ENCODE measurements at regions not wholly inside any gene's neighbourhood (a gene's known extent, or its start where the extent isn't known, plus 50 kb on each side); places are given as distances from the start of the nearest gene placed in this dataset.
"Not testable (repeated sequence)": the region's sequence is repeated elsewhere in the genome, so short reads cannot be mapped to it uniquely, and the experiment has no call there.

DNA sequence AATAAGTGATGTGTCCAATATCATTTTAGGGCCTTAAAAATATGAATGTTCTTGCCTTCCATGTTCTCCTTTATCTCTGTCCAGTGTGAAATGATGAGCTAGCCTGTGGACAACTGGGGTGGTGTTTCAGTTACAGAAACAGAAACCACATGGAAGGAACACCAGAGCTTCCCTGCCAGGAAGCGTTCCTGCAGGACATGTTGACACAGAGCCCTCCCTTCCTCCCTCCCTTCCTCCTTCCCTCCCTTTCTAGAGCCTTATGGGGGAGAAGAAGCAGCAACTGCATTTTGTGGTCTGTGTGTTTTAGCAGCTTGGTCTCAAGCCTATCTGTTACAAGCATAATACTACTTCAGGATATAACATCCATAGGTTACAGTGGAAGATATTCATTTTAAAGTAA lies 539.7 kb upstream of the NETO1 start:
- DNase-seq: no peak
- no peak overlapping the region for H3K27ac Mint-ChIP-seq

DNA sequence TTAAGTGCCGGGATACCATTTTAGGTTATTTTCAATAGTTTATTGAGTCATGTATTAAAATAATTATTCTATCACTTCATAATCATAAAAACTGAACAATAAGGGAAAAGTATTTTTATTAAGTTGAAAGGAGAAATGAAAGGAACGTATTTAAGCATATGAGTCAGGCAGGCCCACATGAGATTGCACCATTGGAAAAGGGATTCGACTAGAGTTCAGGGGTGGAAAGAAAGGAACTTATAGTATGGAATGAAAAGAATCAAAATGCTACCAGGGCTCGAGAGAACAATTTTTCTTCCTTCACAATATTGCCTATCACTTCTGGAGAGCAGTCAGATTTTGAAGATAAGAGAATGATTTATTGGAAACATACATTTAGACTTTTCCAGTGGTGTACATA lies 516.5 kb upstream of the NETO1 start:
- no peak overlapping the region for H3K4me3 Mint-ChIP-seq
- no peaks in the 10 kb centered on the region for H3K4me1 Mint-ChIP-seq
- no peaks in the 10 kb centered on the region for H3K9me3 Mint-ChIP-seq
- DNase-seq: no peak
- H3K27me3 Mint-ChIP-seq: no peaks in the 10 kb centered on the region
- CTCF ChIA-PET: no interaction called here
- H3K36me3 Mint-ChIP-seq: no peaks in the 10 kb centered on the region
- H3K27ac Mint-ChIP-seq: no peak overlapping the region

More for the DNA sequence above, 539.7 kb upstream of the NETO1 start:
- no peak overlapping the region for H3K4me3 Mint-ChIP-seq
- no peaks in the 10 kb centered on the region for H3K36me3 Mint-ChIP-seq
- no peaks in the 10 kb centered on the region for H3K27me3 Mint-ChIP-seq
- peaks cover 9% of the 10 kb centered on the region for H3K9me3 Mint-ChIP-seq
- CTCF ChIA-PET: no interaction called here
- H3K4me1 Mint-ChIP-seq: no peaks in the 10 kb centered on the region

DNA sequence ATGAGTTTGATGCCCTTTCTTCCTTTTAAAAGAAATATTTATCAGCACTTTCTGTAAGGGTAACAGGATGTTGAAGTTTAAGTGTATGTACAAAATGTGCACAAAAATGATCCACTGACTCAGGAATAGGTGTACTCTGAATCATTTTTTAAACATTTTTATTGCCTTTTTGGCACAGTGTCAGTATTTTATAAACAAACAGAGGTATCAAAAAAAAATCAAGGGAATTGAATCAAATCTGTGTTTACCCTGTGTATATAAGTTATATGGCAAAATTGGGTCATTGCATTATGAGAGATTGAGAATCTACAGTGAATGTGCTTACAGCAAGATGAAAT lies 513.9 kb upstream of the NETO1 start:
- Mint-ChIP-seq H3K36me3 (no peaks in the 10 kb centered on the region), H3K27me3 (no peaks in the 10 kb centered on the region), H3K27ac (no peak overlapping the region), H3K4me1 (no peaks in the 10 kb centered on the region), H3K4me3 (no peak overlapping the region), H3K9me3 (peaks cover 1% of the 10 kb centered on the region)
- CTCF ChIA-PET: no interaction called here
- DNase-seq: no peak

DNA sequence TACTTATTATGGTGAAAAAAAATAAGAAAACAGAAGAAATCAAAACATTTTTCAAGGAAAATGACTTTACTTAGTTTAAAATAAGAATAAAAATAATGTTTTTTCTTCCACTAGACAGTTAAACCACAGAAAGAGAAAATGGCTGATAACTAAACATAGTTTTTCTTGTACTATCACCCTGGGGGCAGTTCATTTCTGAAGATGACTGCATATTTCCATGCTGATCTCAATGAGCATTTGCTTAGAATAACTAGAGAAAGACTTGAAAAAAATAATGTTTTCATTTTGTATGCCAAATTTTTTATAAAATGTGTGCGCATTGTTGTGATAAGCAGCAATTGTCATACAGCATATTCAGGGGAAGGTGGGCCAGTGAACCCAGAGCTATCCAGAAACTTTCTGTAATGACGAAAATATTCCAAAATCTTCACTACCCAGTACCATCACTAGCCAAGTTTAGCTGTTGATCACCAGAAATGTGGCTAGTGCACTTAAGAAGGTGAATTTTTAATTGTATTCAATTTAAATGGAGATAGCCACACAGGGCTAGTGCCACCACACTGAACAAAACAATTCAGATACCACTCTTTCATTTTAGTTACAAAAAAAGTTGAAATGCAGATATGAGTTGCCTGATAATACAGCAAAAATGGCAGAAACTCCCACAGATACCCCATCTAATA lies 513.4 kb upstream of the NETO1 start:
- peaks cover 1% of the 10 kb centered on the region for H3K9me3 Mint-ChIP-seq
- no peak overlapping the region for H3K4me3 Mint-ChIP-seq
- no peaks in the 10 kb centered on the region for H3K36me3 Mint-ChIP-seq
- CTCF ChIA-PET: no interaction called here
- H3K27ac Mint-ChIP-seq: no peak overlapping the region
- no peaks in the 10 kb centered on the region for H3K4me1 Mint-ChIP-seq
- H3K27me3 Mint-ChIP-seq: no peaks in the 10 kb centered on the region
- no peak for DNase-seq

DNA sequence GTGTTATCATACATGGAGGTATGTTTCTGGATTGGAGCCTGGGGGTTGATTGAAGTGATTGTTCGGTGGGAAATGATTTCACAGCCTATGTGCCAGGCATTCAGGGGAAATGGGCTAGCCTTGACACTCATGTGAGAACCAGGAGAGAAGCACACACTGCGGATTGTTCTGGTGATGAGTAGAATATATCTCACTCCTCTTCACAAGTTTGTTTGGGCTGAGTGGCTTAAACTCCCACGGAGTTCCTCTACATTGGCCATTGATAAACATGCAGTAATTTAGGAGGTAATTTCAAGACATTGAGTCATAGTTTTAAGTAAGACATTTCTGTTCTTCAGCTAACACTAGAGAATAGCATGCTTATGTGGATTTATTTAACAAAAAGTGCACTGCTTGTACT lies 498.9 kb upstream of the NETO1 start:
- Mint-ChIP-seq H3K4me3 (no peak overlapping the region), H3K4me1 (no peaks in the 10 kb centered on the region), H3K36me3 (no peaks in the 10 kb centered on the region), H3K9me3 (peaks cover 12% of the 10 kb centered on the region), H3K27me3 (no peaks in the 10 kb centered on the region), H3K27ac (no peak overlapping the region)
- CTCF ChIA-PET: no interaction called here
- no peak for DNase-seq

DNA sequence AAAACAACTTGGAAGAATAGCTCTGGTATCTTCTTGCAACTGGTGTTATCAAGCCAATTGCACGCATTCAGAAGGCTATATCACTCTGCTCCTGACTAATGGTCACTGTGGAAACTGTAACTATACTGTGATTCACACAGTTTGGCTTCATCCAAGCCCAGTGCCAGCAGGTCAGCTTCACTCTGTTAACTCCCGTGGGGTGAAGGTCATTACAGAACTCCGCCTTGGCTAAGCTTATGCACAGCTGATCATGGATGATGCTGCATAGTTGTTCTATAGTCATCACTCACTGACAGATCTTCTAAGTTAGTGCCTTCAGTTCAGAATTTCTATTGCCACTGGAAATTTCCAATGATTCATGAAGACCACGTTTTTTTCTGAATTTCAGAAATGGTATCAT lies 497.2 kb upstream of the NETO1 start:
- no peaks in the 10 kb centered on the region for H3K36me3 Mint-ChIP-seq
- no peaks in the 10 kb centered on the region for H3K4me1 Mint-ChIP-seq
- peaks cover 7% of the 10 kb centered on the region for H3K9me3 Mint-ChIP-seq
- H3K27ac Mint-ChIP-seq: no peak overlapping the region
- H3K27me3 Mint-ChIP-seq: no peaks in the 10 kb centered on the region
- no peak for DNase-seq
- CTCF ChIA-PET: no interaction called here
- H3K4me3 Mint-ChIP-seq: no peak overlapping the region

DNA sequence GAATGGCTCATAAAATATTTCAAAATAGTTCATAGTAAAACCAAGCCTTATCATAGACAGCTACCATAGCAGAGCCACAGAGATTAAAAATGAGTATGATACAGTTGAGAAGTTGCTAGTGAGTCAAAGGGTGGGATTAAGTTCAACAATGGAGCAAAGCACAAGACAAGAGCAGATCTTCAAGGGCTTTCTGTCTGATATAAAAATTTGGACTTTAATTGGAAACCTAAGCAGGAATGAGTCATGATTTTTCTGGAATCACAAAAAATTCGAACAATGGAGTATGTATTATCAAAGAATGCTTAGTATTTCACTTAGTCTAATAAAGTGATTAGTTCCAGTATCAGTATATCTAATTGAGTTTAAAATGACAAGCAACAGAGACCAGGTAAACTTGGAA lies 487.3 kb upstream of the NETO1 start:
- Mint-ChIP-seq H3K36me3 (no peaks in the 10 kb centered on the region), H3K27ac (no peak overlapping the region), H3K9me3 (no peaks in the 10 kb centered on the region), H3K4me3 (no peak overlapping the region), H3K4me1 (no peaks in the 10 kb centered on the region), H3K27me3 (no peaks in the 10 kb centered on the region)
- DNase-seq: no peak
- CTCF ChIA-PET: no interaction called here

DNA sequence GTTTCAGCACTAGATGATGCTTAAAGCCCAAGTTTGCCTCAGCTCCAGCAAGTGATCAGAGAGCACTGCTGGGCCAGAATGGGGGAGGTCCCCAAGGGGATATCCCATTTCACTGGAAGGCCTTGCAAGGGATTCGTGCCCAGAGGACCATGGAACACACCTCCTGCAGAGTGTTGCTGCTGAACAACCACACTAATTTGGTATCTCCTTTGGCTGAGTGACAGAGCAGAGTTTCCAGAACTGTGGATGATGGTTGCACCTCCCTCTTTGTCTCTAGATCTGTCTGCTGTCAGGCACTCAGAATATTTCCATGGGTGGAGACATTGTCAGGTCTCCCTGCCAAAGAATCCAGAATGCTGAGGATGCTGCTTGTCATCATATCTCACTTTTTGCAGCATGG lies 484.8 kb upstream of the NETO1 start:
- Mint-ChIP-seq H3K9me3 (no peaks in the 10 kb centered on the region), H3K27me3 (no peaks in the 10 kb centered on the region), H3K27ac (no peak overlapping the region), H3K4me1 (no peaks in the 10 kb centered on the region), H3K4me3 (no peak overlapping the region), H3K36me3 (no peaks in the 10 kb centered on the region)
- CTCF ChIA-PET: no interaction called here
- no peak for DNase-seq

DNA sequence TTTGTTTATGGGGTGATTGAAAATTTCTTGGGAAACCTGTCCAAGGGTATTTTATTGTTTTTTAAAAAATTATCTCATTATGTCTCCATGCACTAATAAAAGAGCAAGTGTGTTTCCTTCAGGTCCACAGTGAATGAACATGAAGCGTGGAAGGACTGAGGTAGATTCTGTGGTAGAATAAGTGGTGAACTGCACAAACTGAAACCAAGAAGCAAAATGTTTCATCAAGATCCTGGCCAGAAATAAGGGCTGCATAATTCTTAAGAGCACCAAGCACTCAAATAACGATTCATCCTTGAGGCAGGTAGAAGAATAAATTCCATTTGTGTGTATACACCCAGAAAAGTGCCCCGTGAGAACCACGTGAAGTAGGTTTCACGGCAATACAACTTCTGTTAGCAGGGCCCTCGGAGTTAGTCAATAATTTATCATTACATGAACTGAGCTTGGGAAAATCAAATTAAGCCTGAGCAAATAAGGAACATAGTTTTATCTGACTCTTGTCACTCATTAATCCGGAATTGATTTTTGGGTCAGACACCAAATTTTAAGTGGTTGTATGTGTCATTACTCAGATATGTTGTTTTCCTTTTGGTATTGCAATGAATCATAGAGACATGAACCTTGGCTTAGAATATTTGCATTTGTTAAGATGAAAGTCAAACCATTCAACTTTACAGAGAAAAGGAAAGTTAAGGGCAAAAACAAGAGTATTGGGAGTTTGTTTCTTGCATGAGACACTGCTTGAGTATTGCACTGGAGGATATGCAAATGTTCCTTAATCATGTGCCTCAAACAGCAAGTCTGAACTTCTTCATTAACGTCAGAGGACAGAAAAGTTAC lies 472.6 kb upstream of the NETO1 start:
- no peak overlapping the region for H3K27ac Mint-ChIP-seq
- no peaks in the 10 kb centered on the region for H3K4me1 Mint-ChIP-seq
- H3K27me3 Mint-ChIP-seq: no peaks in the 10 kb centered on the region
- CTCF ChIA-PET: no interaction called here
- no peak for DNase-seq
- peaks cover 5% of the 10 kb centered on the region for H3K9me3 Mint-ChIP-seq
- H3K4me3 Mint-ChIP-seq: no peak overlapping the region
- no peaks in the 10 kb centered on the region for H3K36me3 Mint-ChIP-seq

DNA sequence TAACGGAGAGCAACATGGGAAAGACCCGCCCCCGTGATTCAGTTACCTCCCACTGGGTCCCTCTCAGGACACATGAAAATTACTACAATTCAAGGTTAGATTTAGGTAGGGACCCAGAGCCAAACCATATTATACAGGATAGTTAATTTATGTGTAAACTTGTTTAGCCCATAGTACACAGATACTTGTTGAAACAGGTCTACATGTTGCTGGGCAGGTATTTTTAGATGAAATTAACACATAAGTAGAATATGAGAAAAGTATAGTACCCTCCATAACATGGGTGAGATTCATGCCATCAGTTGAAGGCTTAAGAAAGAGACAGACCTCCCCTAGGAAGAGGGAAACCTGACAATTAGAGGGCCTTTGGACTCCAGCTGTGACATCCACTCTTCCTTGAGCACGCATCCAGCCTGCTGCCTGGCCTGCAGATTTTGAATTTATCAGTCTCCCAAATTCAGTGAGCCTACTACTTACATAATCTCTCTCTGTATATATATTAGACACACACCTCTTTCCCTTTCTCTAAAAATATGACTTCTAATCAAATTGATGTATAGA lies 463.5 kb upstream of the NETO1 start:
- DNase-seq: no peak
- no peaks in the 10 kb centered on the region for H3K36me3 Mint-ChIP-seq
- CTCF ChIA-PET: no interaction called here
- H3K27ac Mint-ChIP-seq: no peak overlapping the region
- no peaks in the 10 kb centered on the region for H3K4me1 Mint-ChIP-seq
- H3K27me3 Mint-ChIP-seq: no peaks in the 10 kb centered on the region
- H3K9me3 Mint-ChIP-seq: no peaks in the 10 kb centered on the region
- H3K4me3 Mint-ChIP-seq: no peak overlapping the region

DNA sequence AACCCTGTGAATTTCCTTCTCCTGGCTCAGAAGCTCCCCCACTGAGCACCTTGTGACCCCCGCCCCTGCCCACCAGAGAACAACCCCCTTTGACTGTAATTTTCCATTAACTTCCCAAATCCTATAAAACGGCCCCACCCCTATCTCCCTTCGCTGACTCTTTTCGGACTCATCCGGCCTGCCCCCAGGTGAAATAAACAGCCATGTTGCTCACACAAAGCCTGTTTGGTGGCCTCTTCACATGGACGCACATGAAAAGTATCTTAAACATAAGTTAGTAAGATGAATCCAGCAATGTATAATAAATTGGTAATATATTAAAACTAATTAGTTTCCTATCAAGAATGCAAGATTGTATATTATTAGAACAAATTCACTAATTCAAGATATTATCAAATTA lies 462.3 kb upstream of the NETO1 start:
- not testable (repeated sequence) for H3K36me3 Mint-ChIP-seq, H3K27me3 Mint-ChIP-seq, H3K27ac Mint-ChIP-seq

DNA sequence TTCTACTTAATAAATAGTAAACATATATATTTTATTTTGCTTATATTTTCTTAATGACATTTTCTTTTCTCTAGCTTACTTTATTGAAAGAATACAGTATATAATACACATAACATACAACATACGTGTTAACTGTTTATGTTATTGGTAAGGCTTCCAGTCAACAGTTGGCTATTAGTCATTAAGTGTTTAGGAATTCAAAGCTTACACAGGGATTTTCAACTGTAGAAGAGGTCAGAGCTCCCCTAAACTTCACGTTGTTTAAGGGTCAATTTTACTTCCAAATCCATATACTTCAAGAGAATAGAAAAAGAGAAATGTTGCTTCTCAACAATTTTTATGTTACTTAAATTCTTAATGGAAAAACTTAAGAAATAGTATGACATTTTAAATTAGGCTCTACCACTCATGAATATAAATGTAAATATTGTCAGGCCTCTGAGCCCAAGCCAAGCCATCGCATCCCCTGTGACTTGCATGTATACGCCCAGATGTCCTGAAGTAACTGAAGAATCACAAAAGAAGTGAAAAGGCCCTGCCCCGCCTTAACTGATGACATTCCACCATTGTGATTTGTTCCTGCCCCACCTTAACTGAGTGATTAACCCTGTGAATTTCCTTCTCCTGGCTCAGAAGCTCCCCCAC lies 456.5 kb upstream of the NETO1 start:
- H3K9me3 Mint-ChIP-seq, H3K36me3 Mint-ChIP-seq, H3K4me3 Mint-ChIP-seq, H3K27ac Mint-ChIP-seq, CTCF ChIA-PET, H3K27me3 Mint-ChIP-seq, H3K4me1 Mint-ChIP-seq, DNase-seq: not testable (repeated sequence)

More for the DNA sequence above, 462.3 kb upstream of the NETO1 start:
- H3K9me3 Mint-ChIP-seq, CTCF ChIA-PET, H3K4me1 Mint-ChIP-seq, H3K4me3 Mint-ChIP-seq, DNase-seq: not testable (repeated sequence)

DNA sequence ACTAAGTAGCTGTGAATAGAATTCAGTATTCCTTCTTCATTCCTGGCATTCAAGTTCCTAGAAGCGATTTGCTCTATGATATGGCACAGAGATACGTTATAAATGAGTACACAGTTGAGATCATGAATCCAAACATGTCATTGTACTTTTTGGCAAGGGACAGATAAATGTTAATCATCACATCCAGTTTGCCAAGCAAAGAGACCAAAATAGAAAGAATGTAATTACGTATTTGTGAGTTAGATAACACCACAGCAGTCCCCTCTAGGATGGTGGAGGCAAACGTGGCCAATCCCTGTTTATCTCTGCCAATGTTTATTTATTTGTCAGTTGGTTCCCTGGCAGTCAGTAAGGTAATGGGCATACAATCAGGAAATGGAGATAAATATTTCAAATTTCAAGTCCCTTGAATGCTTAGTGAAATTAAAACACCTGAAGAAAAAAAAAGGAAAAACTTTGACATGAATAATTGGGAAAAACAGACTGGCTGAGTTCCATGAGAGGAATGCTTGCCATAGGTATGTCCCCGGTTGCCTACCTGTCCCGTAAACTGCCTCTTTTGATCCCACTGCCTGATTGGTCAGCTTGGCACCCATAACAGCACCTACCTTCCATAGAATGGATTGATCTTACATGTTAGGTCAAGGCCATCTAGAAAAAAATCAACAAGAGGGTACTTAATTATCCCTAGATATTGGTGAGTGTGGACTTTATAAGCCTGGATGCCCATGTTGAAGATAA lies 451.1 kb upstream of the NETO1 start:
- no peak overlapping the region for H3K4me3 Mint-ChIP-seq
- no peaks in the 10 kb centered on the region for H3K4me1 Mint-ChIP-seq
- DNase-seq: no peak

DNA sequence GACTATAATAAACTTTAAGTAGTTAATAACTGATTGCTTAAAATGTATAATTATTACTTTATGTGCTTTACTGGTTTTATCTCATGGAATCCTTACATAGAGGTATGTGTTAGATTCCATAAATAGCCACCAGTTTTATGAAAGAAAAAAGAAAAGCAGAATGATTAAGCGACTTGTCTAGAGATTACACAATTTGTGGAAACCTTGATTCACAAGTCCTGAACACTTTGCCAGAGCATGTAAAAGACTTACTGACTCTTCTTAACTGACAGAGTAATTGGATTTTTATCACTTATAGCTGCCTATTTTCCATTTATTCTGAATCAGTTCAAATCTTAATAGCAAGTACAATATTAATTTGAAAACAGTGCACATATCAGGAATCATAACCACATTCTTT lies 448.7 kb upstream of the NETO1 start:
- CTCF ChIA-PET: no interaction called here
- DNase-seq: no peak
- Mint-ChIP-seq H3K4me1 (no peaks in the 10 kb centered on the region), H3K27me3 (no peaks in the 10 kb centered on the region), H3K27ac (no peak overlapping the region), H3K36me3 (no peaks in the 10 kb centered on the region), H3K4me3 (no peak overlapping the region), H3K9me3 (peaks cover 2% of the 10 kb centered on the region)

More for the DNA sequence above, 451.1 kb upstream of the NETO1 start:
- H3K36me3 Mint-ChIP-seq: no peaks in the 10 kb centered on the region
- CTCF ChIA-PET: no interaction called here
- H3K9me3 Mint-ChIP-seq: no peaks in the 10 kb centered on the region
- no peaks in the 10 kb centered on the region for H3K27me3 Mint-ChIP-seq
- H3K27ac Mint-ChIP-seq: no peak overlapping the region

Data from activated naive CD4-positive, alpha-beta T cell treated with anti-CD3 and anti-CD28 coated beads, Interleukin-2, amount 10 ng/mL, durations not matched to agents 7 days and 5 days (primary cell).